HG03378 (cell line): ENCODE measurements at regions not wholly inside any gene's neighbourhood (a gene's known extent, or its start where the extent isn't known, plus 50 kb on each side); places are given as distances from the start of the nearest gene placed in this dataset.

ENCODE experiments used
- ATAC-seq: cut with Tn5 transposase; IDR thresholded peaks from one replicate; pipeline ENCODE4 v1.9.1; 2021; ENCODE audit warnings: mild to moderate bottlenecking, moderate library complexity; ENCODE audit not compliant: unreplicated experiment

- no peak for ATAC-seq
Observed at GRCh38 chr2:150735894-150736498, 248.5 kb upstream of the RND3 start.

DNA sequence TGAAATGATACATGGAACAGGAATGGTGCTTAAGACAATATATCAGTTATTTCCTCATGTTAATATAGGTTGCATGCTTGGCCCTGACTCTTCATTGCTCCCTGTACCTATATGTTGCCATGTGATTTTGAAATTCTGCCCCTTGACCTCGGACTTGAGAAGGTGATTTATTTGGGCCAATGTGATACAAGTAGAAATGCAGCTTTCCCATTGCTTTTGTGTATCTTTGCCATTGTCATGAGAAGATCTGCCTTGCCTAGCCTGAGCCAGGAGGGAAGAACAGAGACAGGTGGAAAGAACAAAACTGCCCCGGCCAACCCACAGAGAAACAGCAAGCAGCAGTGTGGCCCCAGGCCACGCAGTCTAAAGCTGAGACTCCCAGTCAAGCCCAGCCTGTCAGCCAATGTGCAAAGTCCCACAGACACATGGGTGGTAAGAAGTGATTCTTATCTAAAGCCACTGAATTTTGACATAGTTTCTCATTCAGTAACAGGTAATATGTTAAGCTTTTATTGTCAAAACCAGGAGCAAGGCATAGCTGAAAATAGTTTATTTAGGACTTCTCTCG lies 245.7 kb upstream of the RND3 start:
- no peak for ATAC-seq

GRCh38 chr2:150732491-150732890 lies 245.0 kb upstream of the RND3 start:
- no peak for ATAC-seq

DNA sequence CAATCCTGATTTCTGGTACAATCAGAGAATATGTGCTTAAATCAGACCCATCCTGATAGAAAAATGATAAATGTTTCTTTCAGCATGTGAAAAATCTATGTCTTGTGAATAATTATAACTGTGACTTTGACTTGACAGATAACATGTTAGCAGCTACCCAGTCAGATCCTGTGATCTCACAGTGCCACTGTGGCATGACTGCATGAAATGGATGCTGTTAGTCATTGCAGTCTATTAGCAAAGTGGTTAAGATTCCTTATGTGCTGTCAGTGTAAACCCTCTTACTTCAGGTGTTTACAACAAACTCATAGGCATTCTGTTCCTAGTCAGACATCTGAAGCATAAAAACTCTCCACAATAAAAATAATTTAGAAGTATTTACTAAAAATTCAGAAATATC lies 244.6 kb upstream of the RND3 start:
- ATAC-seq = peak; percentile 42

- ATAC-seq = peak; percentile 96
Observed at GRCh38 chr2:150729495-150729955, 242.1 kb upstream of the RND3 start.

GRCh38 chr2:150718280-150718679 lies 230.8 kb upstream of the RND3 start:
- ATAC-seq = no peak

- ATAC-seq = no peak
Observed at GRCh38 chr2:150716186-150716585, 228.7 kb upstream of the RND3 start.

- no peak for ATAC-seq
Observed at GRCh38 chr2:150715501-150715900, 228.0 kb upstream of the RND3 start.

GRCh38 chr2:150710916-150711315 lies 223.4 kb upstream of the RND3 start:
- ATAC-seq = no peak

DNA sequence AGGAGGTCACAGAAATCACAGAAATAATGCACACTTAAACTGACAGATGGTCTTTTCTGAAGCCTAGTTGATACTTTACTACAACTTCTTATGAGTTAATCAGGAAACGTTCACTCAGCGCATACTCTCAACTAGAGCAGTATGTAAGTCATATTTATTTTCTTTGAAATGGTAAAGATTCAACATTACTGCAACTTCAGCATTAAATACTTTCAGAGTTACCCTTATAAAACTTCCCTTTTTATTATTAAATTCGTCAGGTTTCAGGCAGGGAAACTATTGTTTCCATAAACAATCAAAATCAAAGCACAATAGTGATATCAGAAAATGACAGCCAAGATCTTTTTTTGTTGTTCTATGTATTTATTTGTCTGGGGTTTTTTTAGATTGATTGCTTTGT lies 222.6 kb upstream of the RND3 start:
- no peak for ATAC-seq

GRCh38 chr2:150706561-150706960 lies 219.1 kb upstream of the RND3 start:
- ATAC-seq = no peak

DNA sequence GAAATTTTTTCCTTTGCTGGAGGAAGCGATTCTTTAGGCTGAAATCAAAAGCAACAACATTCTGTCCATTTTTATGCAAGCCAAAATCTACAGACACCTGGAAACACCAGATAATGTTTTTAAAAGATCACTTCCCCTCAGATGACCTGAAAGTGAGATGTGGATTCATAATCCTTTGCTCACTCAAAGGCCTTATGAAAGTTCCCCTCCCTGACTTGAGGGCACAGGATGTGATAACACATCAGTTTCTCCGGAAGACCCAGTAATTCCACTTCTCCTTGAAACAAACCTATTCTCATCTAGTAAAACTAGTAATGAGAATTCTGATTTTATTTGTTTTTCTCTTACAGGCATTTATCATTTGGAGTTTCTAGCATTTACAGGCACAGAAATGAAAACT lies 218.3 kb upstream of the RND3 start:
- ATAC-seq = peak; percentile 83

DNA sequence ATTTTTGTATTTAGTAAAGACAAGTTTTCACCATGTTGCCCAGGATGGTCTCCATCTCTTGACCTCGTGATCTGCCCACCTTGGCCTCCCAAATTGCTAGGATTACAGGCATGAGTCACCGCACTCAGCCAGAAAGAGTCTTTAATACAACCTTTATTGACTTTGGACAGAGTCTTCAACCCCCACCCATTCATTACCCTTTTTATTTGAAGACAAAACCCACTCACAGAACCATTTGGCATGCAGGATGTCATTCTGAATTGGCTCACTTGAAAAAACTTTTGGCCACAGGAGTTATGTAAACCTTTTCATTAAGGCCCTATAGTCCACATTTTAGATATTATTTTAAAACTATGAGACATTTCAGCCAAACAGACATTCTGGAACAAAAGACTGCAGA lies 217.9 kb upstream of the RND3 start:
- no peak for ATAC-seq

DNA sequence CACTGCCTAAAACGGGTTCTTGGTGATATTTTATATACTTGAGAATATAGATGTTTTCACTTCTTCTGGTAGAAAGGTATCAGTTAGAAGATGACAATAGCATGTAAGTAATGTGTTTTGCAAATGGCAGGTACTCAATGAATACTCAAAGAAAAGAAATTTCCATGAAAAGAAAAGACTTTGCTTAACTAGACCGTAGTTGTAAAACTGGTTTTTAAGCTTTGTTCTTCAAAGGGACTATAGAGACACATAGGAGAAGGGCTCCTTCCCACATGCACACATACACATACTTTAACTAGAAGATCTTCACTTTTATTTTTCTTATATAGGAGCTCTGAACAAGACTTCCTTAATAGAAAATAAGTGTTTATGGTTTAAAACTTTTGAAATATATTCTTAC lies 215.3 kb upstream of the RND3 start:
- no peak for ATAC-seq

DNA sequence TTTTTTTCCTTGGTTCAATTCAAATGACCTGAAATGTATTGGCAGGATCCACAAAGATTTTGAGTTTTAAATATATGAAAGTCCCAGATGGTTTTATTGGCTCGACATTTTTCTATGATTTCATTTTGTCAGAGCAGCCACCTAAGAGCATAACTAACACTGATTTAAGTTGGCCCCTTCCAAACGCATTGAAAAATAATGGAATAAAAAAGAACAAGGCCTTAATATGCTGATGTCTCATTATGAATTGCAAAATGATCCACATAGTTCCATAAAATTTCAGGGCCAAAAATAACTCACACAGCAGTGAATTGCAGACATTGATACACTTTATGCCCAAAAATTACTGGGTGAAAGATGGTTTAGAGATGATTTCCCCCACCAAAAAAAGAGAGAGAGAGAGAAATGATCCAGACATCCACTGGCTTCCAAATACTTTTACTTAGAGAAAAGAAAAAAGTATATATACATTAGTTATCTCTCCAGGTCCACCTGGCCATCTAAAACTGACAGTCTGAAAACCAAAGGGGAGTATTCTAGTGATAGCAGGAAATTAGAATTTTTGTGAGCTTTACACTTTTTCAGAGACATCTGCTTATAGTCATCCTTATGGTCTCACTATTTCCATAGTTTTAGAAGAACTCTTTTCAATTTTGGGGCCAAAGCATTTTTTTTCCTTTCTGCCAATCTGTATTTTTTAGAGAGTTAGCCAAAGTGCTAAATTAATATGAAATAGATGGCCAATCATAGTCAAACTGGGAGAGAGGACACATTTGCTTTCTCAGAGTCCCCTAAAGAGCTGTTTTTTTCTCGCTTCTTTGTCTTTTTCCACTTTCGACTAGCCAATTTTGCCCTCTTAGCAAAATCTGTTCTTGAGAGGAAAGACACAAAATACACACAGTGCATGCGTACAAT lies 213.5 kb upstream of the RND3 start:
- no peak for ATAC-seq

DNA sequence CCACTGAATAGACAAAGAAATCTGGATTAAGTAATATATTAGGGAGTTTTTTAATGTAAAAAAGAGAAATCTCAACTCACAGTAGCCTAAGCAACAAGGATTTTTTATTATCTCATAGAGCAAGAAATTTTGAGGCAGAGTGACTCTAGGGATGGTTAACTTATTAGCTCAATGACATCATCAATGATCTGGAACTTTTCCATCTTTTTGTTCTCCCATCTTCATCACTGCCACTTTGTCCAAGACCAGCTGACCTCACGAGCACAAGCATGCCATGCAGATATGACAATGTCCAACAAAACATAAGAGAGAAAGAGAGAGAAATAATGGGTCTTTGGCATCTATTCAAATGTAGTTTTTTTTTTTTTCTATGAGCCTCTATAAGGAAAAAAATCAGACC lies 211.8 kb upstream of the RND3 start:
- ATAC-seq = no peak

- ATAC-seq = no peak
Observed at GRCh38 chr2:150698016-150698661, 210.7 kb upstream of the RND3 start.

- no peak for ATAC-seq
Observed at GRCh38 chr2:150697596-150697995, 210.1 kb upstream of the RND3 start.

DNA sequence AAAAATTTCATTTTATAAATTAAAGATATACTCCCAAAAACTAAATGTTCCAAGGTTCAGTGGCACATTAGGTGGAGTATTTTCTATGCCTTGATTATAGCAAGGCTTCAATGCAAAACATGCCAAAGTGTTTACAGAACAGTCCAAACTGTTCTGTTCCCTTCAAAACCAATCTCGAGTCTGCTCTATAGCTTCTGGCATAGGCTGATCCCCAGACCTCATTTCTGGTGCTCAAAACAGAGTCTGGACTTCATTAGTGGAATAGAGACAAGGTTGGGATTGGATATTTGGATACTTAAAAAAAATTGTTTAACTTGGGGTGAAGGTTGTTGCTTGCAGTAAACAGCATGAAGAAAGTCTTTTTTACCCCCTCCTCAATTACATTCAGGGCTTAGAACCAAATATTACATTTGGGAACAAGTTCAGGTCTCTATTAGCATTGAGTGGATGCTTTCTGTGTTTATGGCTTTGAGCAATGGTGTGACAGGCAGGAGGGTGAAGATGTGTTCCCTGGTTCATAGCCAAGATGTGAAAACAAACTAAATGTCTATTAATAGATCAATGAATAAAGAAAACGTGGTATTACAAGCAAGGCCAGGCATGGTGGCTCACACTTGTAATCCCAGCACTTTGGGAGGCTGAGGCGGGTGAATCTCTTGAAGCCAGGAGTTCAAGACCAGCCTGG lies 208.1 kb upstream of the RND3 start:
- ATAC-seq = no peak

DNA sequence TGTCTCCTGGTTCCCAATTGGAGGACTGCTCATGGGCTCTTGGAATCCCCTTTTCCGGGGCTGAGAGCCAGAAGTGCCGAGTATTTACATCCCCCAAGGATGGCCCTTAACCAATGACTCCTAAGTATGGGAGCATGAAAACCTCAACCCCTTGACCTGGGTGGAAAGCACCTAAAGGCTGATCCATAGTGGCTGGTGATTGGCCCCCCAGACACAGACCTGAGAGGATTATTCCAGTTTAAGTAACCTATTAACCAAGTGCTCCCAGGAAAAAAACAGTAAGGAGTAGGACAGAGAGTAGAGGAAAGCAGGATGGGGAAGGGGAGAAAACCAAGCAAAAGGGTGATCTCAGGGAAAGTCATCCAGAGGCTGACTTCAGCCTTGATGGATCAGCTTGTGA lies 206.1 kb upstream of the RND3 start:
- no peak for ATAC-seq

DNA sequence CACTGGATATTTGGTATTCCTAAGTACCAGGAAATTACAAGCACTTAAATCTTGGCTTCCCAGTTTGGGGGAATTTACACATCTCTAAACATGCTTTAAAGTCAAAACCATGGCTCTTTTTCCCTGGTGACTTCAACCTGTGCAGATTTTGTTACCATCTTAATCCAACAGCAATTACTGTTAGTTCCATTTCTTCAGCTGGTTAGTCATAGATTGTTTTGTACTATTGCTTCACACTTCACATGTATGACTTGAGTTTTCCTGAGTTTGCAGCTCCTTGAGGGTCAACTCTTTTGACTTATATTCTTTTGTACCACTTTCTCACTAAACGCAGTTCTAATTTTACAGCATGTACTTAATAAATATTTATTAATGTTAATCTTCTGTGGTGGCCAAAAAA lies 203.4 kb upstream of the RND3 start:
- ATAC-seq = no peak
